ENCODE measurements at regions not wholly inside any gene's neighbourhood (a gene's known extent, or its start where the extent isn't known, plus 50 kb on each side); places are given as distances from the start of the nearest gene placed in this dataset.
"Not testable (repeated sequence)": the region's sequence is repeated elsewhere in the genome, so short reads cannot be mapped to it uniquely, and the experiment has no call there.

DNA sequence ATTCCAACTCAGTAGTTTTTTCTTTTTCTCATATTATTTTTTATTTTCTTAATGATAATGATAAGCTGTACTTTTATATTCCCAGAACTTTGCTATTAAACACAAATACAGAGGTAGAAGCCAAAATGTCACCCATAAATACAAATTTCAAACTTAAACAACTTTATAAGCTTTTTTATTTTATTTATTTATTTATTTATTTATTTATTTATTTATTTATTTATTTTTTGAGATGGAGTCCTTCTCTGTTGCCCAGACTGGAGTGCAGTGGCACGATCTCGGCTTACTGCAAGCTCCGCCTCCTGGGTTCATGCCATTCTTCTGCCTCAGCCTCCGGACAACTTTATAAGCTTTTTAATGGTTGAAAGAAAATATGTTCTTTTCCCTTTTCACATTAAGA is 243.3 kb downstream of the RAP2B start:
- not testable (repeated sequence) for H3K27me3 Mint-ChIP-seq, H3K27ac Mint-ChIP-seq, H3K36me3 Mint-ChIP-seq, H3K4me3 Mint-ChIP-seq, DNase-seq, H3K9me3 Mint-ChIP-seq, H3K4me1 Mint-ChIP-seq

DNA sequence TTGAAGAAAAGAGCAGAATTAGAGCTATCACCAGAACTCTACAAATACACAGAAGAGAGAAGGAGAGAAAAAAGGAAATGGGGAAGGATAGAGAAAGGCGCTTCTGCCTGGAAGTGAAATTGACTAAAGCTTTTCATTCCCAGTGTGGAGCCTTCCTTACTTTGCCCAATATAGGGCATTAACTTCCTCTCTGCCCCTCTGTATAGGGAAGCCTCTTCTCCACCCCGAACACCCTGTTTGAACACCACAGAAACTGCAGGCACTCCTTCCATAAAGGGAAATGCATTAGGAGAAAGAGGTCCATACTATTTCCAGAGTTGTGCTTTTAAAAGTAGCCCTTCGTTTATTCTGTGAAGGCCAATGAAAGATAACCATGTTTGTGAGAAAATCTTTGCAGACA is 248.5 kb downstream of the RAP2B start:
- Mint-ChIP-seq H3K27ac (no peak overlapping the region), H3K9me3 (no peaks in the 10 kb centered on the region), H3K36me3 (no peaks in the 10 kb centered on the region), H3K27me3 (no peaks in the 10 kb centered on the region), H3K4me3 (no peak overlapping the region), H3K4me1 (peaks cover 5% of the 10 kb centered on the region)
- no peak for DNase-seq

GRCh38 chr3:153414982-153415381 is 253.0 kb downstream of the RAP2B start:
- Mint-ChIP-seq H3K27me3 (no peaks in the 10 kb centered on the region), H3K4me1 (peaks cover 5% of the 10 kb centered on the region), H3K4me3 (no peak overlapping the region), H3K27ac (no peak overlapping the region), H3K9me3 (peaks cover 18% of the 10 kb centered on the region), H3K36me3 (peaks cover 10% of the 10 kb centered on the region)
- DNase-seq = no peak

DNA sequence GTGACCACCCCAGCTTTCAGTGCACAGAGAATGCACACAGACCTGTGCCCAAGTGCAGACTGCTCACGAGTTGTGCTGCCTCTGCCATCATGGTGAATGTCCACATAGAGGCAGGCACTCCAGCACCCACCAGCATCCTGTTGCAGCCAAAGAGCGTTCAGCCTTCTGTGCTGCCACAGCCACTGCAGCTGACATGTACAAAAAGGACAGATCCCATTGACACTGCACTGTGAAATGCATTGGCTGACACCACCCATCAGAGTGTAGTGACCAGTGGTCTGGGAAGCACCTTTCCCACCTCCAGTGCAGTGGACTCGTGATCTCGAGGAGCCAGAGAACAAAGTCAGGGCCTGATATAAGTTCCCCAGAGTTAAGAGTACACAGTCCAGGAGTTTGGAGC is 260.3 kb downstream of the RAP2B start:
- Mint-ChIP-seq H3K27me3 (no peaks in the 10 kb centered on the region), H3K9me3 (peaks cover 47% of the 10 kb centered on the region)

GRCh38 chr3:153423820-153424219 is 261.8 kb downstream of the RAP2B start:
- not testable (repeated sequence) for DNase-seq, H3K4me3 Mint-ChIP-seq, H3K27me3 Mint-ChIP-seq, H3K27ac Mint-ChIP-seq, H3K4me1 Mint-ChIP-seq
- Mint-ChIP-seq H3K36me3 (peaks cover 15% of the 10 kb centered on the region), H3K9me3 (peaks cover 43% of the 10 kb centered on the region)

More for the DNA sequence above, 260.3 kb downstream of the RAP2B start:
- no peak for DNase-seq
- Mint-ChIP-seq H3K27ac (no peak overlapping the region), H3K4me1 (no peaks in the 10 kb centered on the region), H3K4me3 (no peak overlapping the region), H3K36me3 (peaks cover 18% of the 10 kb centered on the region)

DNA sequence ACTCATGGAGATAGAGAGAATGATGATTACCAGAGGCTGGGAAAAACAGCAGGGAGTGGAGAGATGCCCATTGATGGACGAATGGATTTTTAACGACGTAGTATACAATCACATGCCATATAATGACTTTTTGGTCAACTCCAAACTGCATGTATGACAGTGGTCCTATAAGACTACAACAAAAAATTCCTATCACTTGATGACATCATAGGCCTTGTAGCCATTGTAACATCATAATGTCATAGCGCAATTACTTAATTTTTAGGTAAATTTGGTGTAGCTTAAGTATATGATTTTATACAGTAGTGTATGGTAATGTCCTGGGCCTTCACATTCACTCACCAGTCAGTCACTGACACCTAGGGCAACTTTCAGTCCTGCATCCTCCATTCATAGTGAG is 264.3 kb downstream of the RAP2B start:
- H3K27me3 Mint-ChIP-seq = no peaks in the 10 kb centered on the region
- no peak overlapping the region for H3K4me3 Mint-ChIP-seq
- no peaks in the 10 kb centered on the region for H3K4me1 Mint-ChIP-seq
- peaks cover 33% of the 10 kb centered on the region for H3K9me3 Mint-ChIP-seq
- H3K36me3 Mint-ChIP-seq = peaks cover 8% of the 10 kb centered on the region
- no peak overlapping the region for H3K27ac Mint-ChIP-seq
- DNase-seq = no peak

- Mint-ChIP-seq H3K9me3 (peaks cover 33% of the 10 kb centered on the region), H3K27me3 (no peaks in the 10 kb centered on the region), H3K27ac (no peak overlapping the region), H3K4me1 (no peaks in the 10 kb centered on the region), H3K36me3 (peaks cover 8% of the 10 kb centered on the region), H3K4me3 (no peak overlapping the region)
- DNase-seq = no peak
Measured at GRCh38 chr3:153426803-153427202, 264.8 kb downstream of the RAP2B start.

DNA sequence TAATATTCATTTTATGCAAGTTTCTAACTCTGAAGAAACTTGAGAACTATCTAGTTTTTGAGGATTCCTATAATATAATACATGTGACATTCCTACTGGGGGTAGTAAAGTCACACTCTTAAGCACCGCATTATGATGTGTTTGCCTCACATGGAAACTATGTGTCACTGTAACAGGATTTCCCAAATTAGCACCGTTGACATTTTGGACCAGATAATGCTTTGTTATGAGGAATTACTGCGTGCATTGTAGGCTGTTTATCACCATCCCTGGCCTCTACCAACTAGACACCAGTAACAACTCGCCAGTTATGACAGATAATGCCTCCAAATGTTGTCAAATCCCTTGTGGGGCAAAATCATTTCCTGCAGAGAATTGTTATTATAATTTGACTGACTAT is 267.8 kb downstream of the RAP2B start:
- no peak overlapping the region for H3K27ac Mint-ChIP-seq
- H3K36me3 Mint-ChIP-seq = peaks cover under 1% of the 10 kb centered on the region
- no peaks in the 10 kb centered on the region for H3K27me3 Mint-ChIP-seq
- DNase-seq = no peak
- H3K9me3 Mint-ChIP-seq = peaks cover 7% of the 10 kb centered on the region
- H3K4me1 Mint-ChIP-seq = no peaks in the 10 kb centered on the region
- no peak overlapping the region for H3K4me3 Mint-ChIP-seq

DNA sequence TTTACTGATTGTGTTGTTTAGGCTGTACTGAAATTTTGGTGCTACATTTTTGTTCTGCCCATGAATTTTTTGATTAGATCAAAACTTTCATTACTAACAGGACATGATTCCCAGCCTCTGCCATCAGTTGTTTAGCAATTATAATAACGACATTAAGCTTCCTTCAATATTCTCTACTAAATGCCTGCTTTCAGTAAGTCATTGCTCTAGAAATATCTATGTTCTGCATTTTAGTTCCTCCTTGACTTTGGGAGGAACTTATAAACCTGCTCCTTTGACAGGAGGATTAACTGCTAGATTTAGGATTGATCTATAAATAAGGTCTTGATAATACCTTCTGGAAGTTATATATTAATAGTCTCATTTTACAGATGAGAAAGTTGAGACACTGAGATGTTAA is 269.1 kb downstream of the RAP2B start:
- DNase-seq = no peak
- Mint-ChIP-seq H3K4me3 (no peak overlapping the region), H3K9me3 (peaks cover 4% of the 10 kb centered on the region), H3K27ac (no peak overlapping the region), H3K4me1 (no peaks in the 10 kb centered on the region), H3K27me3 (no peaks in the 10 kb centered on the region), H3K36me3 (no peaks in the 10 kb centered on the region)

GRCh38 chr3:153437666-153438065 is 275.6 kb downstream of the RAP2B start:
- DNase-seq = no peak
- Mint-ChIP-seq H3K27ac (no peak overlapping the region), H3K4me3 (no peak overlapping the region), H3K36me3 (no peaks in the 10 kb centered on the region), H3K27me3 (no peaks in the 10 kb centered on the region), H3K9me3 (no peaks in the 10 kb centered on the region), H3K4me1 (peaks cover 7% of the 10 kb centered on the region)

DNA sequence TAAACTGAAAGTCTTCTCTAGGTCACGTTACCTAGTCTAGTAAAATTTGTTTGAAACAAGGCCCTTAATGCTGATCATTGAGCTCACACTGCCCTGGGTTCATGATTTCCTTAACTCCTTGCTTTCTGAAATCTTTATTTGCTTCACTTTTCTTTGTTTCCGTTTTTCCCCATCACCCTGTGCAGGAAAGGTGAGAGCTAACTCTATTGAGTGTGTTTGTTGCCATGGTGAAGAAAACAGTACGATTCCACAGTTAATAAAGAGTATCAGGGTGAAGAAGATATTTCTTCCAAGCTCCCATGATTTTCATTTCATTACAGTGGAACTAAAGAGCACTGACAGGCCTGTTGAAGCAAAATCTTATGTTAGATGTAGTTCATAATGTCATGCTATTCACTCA is 276.2 kb downstream of the RAP2B start:
- no peaks in the 10 kb centered on the region for H3K36me3 Mint-ChIP-seq
- H3K27me3 Mint-ChIP-seq = no peaks in the 10 kb centered on the region
- no peak overlapping the region for H3K27ac Mint-ChIP-seq
- no peak for DNase-seq
- H3K4me1 Mint-ChIP-seq = peaks cover 7% of the 10 kb centered on the region
- H3K9me3 Mint-ChIP-seq = no peaks in the 10 kb centered on the region
- H3K4me3 Mint-ChIP-seq = no peak overlapping the region

- H3K4me3 Mint-ChIP-seq = no peak overlapping the region
- no peaks in the 10 kb centered on the region for H3K9me3 Mint-ChIP-seq
Measured at GRCh38 chr3:153439780-153440179, 277.8 kb downstream of the RAP2B start.

DNA sequence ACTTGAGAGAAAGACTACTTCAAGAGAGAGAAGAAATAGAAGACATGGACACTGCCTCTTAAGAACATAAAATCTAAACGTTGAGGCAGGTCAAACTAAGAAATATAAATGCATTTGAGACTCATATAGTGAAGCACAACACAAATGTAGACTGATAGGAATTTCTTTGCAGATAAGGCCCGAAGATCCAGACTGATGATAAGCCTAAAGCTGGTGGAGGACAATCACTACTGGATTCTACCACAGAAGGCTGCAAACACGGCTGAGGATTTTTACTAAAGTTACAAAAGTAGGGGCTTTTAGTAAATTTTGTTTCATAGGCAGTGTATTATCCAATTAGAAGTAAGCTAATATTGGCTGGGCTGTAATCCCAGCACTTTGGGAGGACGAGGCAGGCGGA is 278.3 kb downstream of the RAP2B start:
- no peak overlapping the region for H3K4me3 Mint-ChIP-seq
- H3K27ac Mint-ChIP-seq = no peak overlapping the region
- H3K36me3 Mint-ChIP-seq = no peaks in the 10 kb centered on the region
- no peak for DNase-seq
- no peaks in the 10 kb centered on the region for H3K27me3 Mint-ChIP-seq
- no peaks in the 10 kb centered on the region for H3K9me3 Mint-ChIP-seq
- H3K4me1 Mint-ChIP-seq = peaks cover 7% of the 10 kb centered on the region

More at GRCh38 chr3:153439780-153440179, 277.8 kb downstream of the RAP2B start:
- Mint-ChIP-seq H3K4me1 (peaks cover 7% of the 10 kb centered on the region), H3K36me3 (no peaks in the 10 kb centered on the region), H3K27ac (no peak overlapping the region), H3K27me3 (no peaks in the 10 kb centered on the region)
- no peak for DNase-seq

GRCh38 chr3:153442386-153442785 is 280.4 kb downstream of the RAP2B start:
- H3K9me3 Mint-ChIP-seq = no peaks in the 10 kb centered on the region
- H3K27ac Mint-ChIP-seq = no peak overlapping the region
- no peak for DNase-seq
- H3K4me1 Mint-ChIP-seq = peaks cover 7% of the 10 kb centered on the region
- H3K4me3 Mint-ChIP-seq = no peak overlapping the region
- no peaks in the 10 kb centered on the region for H3K36me3 Mint-ChIP-seq
- no peaks in the 10 kb centered on the region for H3K27me3 Mint-ChIP-seq

- Mint-ChIP-seq H3K9me3 (no peaks in the 10 kb centered on the region), H3K4me3 (no peak overlapping the region), H3K36me3 (no peaks in the 10 kb centered on the region), H3K27ac (no peak overlapping the region), H3K4me1 (peaks cover 4% of the 10 kb centered on the region), H3K27me3 (no peaks in the 10 kb centered on the region)
- no peak for DNase-seq
Measured at GRCh38 chr3:153442799-153443487, 280.9 kb downstream of the RAP2B start.

GRCh38 chr3:153443961-153444360 is 281.9 kb downstream of the RAP2B start:
- Mint-ChIP-seq H3K36me3 (no peaks in the 10 kb centered on the region), H3K9me3 (no peaks in the 10 kb centered on the region)

More at GRCh38 chr3:153443961-153444360, 281.9 kb downstream of the RAP2B start:
- DNase-seq = no peak
- Mint-ChIP-seq H3K4me3 (no peak overlapping the region), H3K27ac (no peak overlapping the region), H3K27me3 (no peaks in the 10 kb centered on the region), H3K4me1 (no peaks in the 10 kb centered on the region)
